ENCODE measurements at regions not wholly inside any gene's neighbourhood (a gene's known extent, or its start where the extent isn't known, plus 50 kb on each side); places are given as distances from the start of the nearest gene placed in this dataset.

DNA sequence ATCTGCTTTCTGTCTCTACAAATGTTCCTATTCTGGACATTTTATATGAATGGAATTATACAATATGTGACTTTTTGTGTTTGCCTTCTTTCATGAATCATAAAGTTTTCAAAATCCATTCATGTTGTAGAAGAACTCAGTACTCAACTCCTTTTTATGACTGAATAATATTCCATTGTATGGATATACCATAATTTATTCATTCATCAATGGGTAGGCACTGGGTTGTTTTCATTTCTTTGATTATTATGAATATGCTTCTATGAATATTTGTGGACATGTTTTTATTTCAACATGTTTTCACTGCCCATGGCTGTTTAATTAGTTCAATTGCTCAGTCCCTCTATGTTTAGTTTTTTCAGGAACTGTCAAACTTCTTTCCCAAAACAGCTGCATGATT, 76.5 kb upstream of the GTSF1L start:
- no peak for DNase-seq (ENCODE audit: low spot score)

GRCh38 chr20:43800186-43800585, 73.4 kb upstream of the GTSF1L start:
- DNase-seq (ENCODE audit: low spot score) = no peak

- DNase-seq (ENCODE audit: low spot score) = no peak
Measured at GRCh38 chr20:43799741-43800140, 72.9 kb upstream of the GTSF1L start.

DNA sequence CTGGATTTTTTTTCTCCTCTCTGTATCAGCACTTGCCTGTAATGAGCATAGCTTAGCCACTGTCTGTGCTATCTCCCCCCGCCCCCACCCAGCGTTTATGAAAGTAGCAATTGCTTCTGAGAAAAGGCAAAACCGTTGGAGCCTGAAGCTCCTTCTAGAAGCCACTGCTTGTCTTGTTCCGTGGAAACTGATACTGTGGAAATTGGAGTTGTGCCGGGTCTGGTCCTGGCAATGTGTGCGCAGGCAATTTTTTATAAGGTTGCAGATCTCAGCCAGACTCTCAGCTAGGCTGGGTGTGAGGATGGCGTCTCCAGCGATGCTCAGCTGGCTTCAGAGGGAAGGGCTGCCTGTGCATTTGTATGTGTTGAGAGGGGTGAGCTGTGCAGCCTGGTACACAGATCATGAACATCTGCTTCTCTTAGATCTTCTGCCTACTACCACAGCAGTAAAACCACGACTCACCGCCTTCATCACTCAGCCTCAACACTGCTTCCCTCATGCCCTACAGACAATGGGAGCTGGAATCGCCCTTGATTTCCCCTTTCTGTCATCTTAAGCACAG, 72.4 kb upstream of the GTSF1L start:
- peak; percentile 14 for DNase-seq (ENCODE audit: low spot score)

DNA sequence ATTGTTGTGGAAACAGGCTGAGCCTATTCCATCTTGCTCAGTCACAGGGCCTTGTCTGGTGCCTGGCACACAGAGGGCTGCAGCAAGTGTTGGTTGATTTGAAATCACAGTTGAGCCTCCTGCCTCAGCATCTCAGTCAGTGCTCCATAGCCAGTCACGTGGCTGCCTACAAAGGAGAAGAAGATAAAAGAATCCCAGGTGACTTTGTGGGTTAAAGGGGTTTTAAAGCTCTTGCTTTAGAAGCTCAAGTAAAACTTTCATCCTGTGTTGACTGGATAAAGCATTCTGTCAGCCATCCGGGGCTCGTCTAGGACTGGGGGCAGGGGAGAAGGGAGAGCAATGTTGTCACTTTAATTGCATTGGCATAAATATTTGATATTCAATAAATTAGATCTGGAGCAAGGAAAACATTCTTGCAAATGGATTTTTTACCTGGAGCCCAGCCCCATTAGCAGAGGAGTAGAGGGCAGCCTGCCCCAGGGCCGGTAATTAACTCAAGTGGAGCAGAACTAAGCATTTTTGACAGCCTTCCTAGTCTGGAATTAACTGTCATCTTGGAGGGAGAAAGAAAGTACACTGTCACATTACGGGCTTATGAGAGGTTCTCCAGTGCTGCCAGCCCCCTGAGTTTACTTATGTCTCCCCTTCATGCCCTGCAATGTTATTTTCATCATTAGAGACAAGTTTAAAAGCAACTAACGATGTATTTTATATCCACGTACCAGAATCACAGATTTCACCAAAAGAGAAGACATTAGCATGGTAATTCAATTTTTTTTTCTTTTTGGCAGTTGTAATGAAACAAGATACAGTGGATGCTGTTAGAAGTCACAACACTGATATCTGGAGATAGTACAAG, 71.7 kb upstream of the GTSF1L start:
- no peak for DNase-seq (ENCODE audit: low spot score)

DNA sequence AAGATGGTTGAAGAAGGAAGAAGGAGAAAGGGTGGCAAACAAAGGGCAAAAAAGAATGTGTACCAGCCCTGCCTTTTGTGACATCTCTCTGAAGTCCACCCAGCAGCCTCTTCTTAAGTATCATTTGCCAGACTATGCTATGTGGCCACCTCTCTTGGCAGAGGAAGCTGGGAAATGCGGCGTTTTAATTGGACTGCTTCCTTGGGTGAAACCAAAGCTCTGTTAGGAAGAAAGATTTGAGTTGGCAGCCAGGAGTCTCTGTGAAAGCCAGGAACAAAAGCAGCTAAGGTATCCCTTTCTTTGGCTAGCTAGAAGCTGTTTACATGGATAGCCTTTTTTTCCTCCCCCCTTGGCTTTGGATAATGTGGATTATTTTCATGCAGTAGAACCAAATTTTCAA, 67.5 kb upstream of the GTSF1L start:
- DNase-seq (ENCODE audit: low spot score) = no peak

DNA sequence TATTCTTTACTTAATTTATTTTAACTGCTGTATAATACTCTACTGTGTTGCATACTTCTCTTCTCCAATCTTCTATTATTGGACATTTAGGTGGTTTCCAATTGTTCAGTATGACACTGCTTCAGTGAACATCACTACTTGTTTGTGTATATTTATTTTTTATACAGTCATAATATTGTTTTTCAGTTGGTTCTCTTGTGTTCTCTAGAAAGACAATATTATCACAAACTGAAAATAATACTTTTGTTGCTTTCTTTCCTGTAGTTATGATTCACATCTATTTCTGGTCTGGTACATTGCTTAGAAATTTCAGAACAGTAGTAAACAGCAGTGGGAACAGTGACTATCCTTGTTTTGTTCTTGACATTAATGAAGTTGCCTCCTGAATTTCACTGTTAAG, 62.8 kb upstream of the GTSF1L start:
- no peak for DNase-seq (ENCODE audit: low spot score)

- no peak for DNase-seq (ENCODE audit: low spot score)
Measured at GRCh38 chr20:43787937-43788336, 61.1 kb upstream of the GTSF1L start.

DNA sequence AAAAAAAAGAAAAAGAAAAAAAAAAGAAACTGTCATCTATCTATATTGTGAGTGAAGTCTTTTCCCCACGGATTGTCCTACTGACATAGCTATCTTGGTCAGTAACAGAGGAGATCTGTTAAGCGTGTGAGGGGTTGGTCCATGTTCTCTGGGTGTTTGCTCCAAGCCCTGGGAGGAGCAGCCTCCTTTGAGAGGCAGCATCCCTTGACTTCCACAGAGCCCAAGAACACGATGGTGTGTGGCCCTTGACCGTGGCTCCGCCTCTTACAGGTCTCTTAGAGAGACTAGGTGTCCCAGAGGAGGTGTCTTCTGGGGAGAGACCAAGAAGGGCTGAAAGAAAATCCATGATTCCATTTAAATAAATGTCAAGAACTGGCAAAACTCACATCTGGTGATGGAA, 60.1 kb upstream of the GTSF1L start:
- no peak for DNase-seq (ENCODE audit: low spot score)

DNA sequence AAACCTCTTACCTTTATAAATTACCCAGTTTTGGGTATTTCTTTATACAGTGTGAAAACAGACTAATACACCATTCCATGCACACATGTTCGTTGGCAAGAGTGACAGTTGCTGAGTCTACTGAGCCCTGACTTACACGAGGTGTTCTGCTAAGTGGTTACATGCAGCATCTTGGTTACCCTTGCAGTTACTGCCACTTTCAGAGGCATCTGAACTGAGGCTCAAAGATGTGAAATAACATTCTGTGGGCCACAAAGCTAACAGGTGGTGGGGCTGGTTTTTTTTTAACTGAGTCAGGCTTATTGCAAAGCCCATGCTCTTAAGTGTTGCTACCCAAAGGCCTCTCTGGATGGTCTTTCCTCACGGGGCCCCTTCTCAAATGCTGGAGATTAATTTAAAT, 54.4 kb upstream of the GTSF1L start:
- no peak for DNase-seq (ENCODE audit: low spot score)

GRCh38 chr20:43778375-43778774, 51.6 kb upstream of the GTSF1L start:
- no peak for DNase-seq (ENCODE audit: low spot score)

- DNase-seq (ENCODE audit: low spot score) = no peak
Measured at GRCh38 chr20:43776691-43777090, 49.9 kb upstream of the GTSF1L start.

Measured in GM03348 (cell line).